HG03575 (cell line): ENCODE measurements at regions not wholly inside any gene's neighbourhood (a gene's known extent, or its start where the extent isn't known, plus 50 kb on each side); places are given as distances from the start of the nearest gene placed in this dataset.
"Not testable (repeated sequence)": the region's sequence is repeated elsewhere in the genome, so short reads cannot be mapped to it uniquely, and the experiment has no call there.

ENCODE experiments used
- ATAC-seq: cut with Tn5 transposase; IDR thresholded peaks from one replicate; pipeline ENCODE4 v1.9.1; 2021; ENCODE audit not compliant: unreplicated experiment, insufficient number of reproducible peaks, low FRiP score; ENCODE audit errors: extremely low read depth

DNA sequence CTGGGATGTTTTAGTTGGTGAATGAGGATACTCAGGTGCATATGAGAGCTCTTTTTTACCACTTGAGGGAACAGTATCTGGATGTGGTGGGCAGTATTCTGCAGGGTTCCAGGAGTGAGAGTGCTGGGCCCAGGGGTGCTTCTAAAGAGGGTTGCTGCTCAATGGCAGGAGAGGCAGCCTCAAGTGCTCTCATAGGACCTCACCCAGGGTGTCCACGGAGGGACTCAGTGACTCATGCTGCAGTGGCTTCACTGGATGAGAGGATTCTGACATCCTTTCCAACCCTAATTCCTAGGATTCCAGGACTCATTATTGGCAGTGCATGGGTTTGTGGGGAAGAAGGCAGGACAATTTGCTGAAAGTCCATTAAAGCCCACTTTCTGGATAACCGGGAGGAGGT is 176.6 kb upstream of the FERMT1 start:
- ATAC-seq, result no peak

DNA sequence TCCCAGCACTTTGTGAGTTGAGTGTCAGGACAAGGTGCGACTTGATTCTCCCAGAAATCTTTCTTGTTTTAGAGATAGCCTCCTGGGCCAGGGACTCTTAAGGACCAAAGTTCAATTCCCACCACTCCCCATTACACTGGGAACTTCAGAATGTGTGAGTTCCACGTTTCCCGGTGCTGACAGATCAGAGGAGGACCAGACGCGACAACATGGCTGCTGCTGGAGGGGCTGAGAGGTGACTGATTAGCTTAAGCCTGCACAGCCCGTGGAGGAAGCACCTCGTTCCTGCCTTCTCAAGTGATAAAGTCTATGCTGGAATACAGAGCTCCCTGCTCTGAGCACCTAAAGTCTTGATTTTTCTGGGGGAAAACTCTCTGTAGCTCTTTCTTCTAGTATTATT is 175.2 kb upstream of the FERMT1 start:
- ATAC-seq, result no peak

- no peak for ATAC-seq
Observed at GRCh38 chr20:6295867-6296256, 173.0 kb upstream of the FERMT1 start.

DNA sequence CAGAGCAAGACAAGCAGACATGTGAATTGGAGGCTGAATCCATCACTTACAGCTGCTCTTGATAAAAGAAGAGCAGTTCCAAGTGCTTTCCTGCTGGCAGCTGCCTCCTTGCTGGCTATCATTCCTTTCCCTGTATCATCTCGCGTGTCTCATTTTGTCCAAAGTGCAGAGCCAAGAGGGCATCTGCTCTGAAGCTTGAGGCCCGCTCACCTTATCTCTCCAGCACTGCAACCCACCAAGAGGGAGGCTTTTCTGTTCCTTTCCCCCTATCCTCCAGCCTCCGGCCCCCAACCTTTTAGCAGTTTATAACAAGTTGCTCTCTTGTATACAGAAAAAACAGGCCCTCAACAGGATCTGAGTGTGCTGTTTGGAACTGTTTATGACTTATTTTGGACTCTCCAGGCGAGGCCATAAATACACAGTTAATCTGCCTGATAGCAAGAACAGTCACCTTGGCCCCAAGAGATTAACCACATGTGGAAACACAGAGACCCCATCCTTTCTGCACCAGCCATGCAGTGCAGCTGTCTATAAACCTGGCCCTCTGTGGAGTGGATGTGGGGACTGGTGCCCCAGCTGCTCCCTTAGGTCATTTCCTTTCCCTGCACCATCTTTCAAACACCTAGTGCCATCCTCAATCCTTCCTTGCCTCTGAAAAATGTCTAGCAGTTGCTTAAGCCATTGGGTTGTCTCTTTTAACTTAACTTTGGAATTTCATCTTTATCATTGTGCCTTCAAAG is 172.5 kb upstream of the FERMT1 start:
- ATAC-seq, result no peak

DNA sequence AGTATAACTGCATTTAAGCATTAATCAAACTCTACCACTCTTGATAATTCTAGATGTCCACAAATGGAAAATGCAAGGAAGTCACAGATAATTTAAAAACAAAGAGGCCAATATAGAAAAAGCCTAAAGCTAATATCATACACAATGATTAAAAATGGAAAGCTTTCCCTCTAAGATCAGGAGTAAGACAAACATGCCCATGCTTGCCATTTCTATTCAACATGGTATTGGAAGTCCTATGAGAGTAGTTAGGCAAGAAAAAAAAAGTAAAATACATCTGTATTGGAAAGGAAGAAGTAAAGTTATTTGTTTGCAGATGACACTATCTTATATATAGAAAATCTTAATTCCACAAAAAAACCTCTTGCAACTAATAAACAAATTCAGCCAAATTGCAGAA is 164.6 kb upstream of the FERMT1 start:
- no peak for ATAC-seq

DNA sequence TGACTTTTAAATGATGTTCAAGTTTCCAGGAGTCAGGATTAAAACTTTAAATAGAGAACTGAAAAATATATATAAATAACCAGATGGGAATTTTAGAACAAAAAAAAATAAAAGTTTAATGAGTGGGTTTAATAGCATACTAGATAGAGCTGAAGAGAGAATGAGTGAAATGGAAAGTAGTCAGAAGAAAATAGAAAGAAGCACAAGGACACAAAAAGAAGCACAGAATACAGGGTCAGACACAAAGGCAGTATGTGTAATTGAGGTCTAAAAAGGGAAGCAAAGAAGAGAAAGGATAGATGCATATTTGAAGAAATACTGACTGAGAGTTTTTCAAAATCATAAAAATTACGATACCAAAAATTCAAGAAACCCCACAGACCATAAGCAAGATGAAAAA is 159.8 kb upstream of the FERMT1 start:
- no peak for ATAC-seq

DNA sequence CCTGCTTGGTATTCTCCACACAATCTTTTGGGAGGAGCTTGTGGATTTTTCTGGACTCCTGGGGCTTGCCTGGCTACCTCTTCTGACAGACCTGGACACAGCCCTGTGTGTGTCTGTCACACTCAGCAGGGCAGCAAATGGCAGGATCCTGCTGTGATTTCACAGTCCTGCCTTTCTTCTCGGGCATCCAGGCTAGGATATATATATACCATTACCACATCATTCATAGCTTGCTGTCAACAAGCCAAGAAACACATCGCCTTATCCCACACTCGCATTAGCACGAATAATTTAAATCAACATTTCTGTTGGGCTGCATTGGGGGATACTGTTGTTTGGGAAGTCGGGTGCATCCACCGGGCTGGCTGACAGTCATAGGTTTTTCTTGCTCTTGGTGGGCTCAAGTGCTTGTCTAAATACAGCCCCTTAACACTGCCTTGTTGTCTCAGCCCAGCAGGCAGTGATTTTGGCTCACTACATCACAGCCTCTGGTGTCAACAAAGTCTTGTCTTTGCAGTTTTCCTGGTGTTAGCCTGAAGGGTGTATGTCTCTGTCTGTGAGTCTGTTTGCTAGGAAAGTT is 154.9 kb upstream of the FERMT1 start:
- no peak for ATAC-seq

GRCh38 chr20:6270404-6270803 is 147.6 kb upstream of the FERMT1 start:
- ATAC-seq, result not testable (repeated sequence)

DNA sequence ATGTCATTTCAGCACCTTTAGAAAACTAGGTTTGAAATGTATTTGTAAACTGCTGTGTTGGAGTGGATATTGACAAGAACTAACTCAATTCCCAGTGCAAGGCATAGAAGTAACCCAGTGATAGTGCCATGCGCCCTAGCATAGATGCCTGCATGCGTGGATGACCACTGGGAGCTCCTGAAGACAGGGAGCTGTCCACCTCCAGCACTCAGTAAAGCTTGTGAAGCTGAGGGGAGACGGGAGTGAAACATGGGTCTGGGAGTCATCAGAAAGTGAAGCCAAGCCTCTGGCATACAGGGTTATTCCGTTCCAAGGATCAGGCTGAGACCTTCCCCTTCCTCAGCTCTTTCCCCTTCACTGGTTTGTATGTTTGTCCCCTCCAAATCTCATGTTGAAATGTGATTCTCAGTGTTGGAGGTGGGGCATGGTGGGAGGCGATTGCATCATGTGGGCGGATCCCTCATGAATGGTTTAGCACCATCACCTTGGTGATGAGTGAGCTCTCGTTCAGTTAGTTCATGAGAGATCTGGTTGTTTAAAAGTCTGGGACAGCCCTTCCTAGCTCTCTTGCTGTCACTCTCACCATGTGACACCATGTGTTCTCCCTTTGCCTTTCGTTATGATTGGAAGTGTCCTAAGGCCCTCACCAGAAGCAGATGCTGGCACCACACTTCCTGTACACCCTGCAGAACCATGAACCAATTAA is 146.5 kb upstream of the FERMT1 start:
- no peak for ATAC-seq

DNA sequence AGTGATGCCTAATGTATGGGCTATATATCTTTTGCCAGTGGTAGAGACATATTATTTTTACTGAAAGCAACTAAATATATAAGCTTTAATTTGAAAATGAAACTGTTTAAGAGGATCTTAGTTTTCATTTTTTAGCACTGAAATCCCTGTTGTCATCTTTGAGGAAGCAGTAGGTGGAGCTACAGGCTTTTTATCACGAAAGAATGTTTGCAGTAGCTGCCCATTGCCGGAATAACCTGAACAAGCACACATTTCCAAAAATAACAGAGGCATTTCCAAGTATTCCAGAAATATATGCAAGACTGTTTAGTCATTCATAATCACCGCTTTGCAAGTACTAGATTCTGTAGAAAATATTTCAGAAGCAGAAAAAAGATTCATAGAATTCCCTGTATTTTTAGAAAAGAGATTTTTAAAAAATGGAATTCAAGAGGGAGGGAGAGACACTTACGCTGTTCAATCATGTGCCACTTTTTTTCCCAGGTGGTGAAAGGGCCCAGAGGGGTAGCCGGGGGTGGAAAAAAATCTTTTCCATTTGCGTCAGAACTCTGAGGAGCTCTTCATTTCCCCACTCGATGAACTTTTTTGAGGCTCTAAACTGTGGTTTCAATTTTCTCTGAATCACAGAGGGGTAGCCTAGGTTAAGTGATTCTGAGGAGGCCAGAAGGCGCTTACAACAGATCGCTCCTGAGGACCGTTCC is 142.5 kb upstream of the FERMT1 start:
- ATAC-seq, result no peak

DNA sequence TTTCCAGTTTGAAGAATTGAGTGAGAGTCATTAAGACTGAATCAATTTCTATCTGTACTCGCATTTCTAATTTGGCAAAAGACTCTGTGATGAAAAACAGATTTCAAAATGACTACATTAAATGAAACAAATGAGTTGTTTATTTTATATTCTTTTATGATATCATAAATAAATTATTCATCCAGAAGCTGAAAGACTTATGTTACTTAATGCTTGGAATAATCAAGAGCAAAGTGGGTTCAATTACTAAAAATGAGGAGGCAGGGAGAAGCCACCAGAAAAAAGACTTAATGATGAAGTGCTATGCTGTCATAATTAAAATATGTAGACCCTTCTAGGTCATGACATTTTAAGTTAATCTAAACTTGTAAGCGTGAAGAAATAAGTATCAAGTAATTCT is 130.6 kb upstream of the FERMT1 start:
- ATAC-seq, result no peak

DNA sequence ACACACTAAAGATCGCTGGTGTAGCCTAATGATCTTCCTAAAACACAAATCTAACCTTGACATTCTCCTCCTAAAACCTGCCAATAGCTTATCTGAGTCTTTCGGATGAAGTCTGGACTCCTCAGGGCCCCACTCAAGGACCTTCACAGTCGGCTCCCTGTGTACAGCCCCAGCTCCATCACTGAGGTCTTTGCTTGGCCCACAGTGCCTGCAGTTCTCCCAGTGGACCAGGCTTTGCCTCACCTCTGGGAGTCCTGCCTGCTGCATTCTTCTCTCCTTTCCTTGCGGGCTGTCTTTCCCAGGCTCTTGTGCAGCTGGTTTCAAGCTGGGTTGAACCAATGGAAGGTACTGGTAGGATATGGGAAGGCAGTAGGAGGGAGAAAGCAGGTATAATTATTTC is 122.6 kb upstream of the FERMT1 start:
- no peak for ATAC-seq

GRCh38 chr20:6241591-6241990 is 118.8 kb upstream of the FERMT1 start:
- ATAC-seq, result no peak

GRCh38 chr20:6240059-6240458 is 117.2 kb upstream of the FERMT1 start:
- ATAC-seq, result no peak

GRCh38 chr20:6238421-6238820 is 115.6 kb upstream of the FERMT1 start:
- ATAC-seq, result no peak

DNA sequence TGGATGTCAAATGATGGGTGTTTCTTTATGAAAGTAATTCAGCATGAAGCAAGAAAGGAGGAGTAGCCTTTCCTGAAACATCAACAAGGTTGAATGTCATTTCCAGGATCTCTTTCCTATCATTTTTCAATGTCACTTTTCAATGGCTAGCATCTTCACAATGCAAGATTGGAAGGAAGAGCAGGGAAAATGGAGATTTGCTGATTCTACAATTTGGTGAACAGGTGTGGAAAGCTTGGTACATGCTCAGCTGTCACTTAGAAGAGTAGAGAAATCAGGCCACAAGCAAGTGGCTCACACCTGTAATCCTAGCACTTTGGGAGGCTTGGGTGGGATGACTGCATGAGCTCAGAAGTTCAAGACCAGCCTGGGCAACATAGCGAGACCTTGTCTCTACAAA is 112.7 kb upstream of the FERMT1 start:
- ATAC-seq, result no peak

DNA sequence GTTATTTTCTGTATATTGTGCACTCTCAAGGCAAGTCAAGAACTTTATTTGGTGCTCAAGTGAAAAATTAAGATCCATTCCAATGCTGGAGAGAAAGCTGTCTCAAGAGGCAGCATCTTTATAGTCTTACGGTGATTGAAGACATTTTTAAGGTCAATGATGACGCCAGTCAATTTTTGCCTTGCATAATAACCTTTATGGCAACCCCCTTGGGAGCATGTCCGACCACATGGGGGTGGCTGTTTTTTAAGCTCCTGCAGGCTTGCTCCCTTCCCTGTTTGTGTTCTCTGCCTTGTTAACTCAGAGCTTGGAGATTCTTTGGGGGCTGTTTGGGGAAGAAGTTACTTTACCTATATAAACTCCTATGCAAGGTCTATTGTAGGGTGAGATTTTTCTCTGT is 109.6 kb upstream of the FERMT1 start:
- ATAC-seq, result no peak

- ATAC-seq, result no peak
Observed at GRCh38 chr20:6231556-6231955, 108.7 kb upstream of the FERMT1 start.

- no peak for ATAC-seq
Observed at GRCh38 chr20:6228302-6228843, 105.5 kb upstream of the FERMT1 start.

DNA sequence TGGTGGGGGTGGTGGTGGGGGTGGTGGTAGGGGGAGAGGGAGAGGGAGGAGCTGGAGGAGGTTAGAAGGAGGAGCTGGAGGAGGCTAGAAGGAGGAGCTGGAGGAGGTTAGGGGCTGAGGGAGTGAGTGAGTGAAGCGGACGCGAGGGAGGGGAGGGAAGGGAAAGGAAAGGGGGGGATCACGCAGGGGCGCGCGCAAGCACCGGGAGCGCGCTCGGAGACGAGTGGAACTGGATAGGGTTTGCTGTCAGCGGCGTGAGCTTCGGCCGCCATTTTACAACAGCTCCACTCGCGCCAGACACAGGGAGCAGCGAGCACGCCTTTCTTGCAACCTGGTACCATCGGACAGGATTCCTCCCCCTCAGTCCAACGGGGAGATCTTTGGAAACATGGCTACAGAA is 90.5 kb upstream of the FERMT1 start:
- ATAC-seq, result no peak
